AG09319 (cell line): ENCODE measurements at regions not wholly inside any gene's neighbourhood (a gene's known extent, or its start where the extent isn't known, plus 50 kb on each side); places are given as distances from the start of the nearest gene placed in this dataset.

Source experiments
- DNase-seq: peaks from one replicate; pipeline ENCODE4 v3.0.0-alpha.2; 2010; ENCODE audit warnings: low read depth; ENCODE audit errors: extremely low read depth
- TF ChIP-seq, protein P1 (sequence below): IDR thresholded peaks from 2 replicates; pipeline ENCODE4 v1.5.1; 2011; ENCODE audit warnings: low read depth, mild to moderate bottlenecking, inconsistent platforms, low read length, moderate library complexity

DNA sequence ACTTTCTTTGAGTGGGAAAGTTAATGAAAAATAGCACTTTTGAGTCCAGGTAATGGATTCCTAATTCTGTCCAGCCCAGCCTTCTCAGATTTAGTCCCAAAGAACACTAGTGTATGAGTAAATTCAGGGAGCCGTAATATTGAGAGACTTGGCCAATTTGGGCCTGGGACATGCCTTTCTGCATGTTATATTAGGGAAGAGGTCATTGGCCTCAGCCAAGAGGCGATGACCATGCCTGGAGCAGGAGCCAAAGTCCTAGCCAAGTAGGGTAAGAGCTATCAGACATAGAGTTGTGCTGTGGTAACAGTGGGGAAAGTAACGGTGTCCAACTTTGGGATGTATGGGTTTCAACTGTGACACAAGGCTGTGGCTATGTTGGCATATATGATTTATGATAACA lies 336.5 kb upstream of the ZNF804A start:
- DNase-seq = no peak
- TF ChIP-seq, protein P1, sequence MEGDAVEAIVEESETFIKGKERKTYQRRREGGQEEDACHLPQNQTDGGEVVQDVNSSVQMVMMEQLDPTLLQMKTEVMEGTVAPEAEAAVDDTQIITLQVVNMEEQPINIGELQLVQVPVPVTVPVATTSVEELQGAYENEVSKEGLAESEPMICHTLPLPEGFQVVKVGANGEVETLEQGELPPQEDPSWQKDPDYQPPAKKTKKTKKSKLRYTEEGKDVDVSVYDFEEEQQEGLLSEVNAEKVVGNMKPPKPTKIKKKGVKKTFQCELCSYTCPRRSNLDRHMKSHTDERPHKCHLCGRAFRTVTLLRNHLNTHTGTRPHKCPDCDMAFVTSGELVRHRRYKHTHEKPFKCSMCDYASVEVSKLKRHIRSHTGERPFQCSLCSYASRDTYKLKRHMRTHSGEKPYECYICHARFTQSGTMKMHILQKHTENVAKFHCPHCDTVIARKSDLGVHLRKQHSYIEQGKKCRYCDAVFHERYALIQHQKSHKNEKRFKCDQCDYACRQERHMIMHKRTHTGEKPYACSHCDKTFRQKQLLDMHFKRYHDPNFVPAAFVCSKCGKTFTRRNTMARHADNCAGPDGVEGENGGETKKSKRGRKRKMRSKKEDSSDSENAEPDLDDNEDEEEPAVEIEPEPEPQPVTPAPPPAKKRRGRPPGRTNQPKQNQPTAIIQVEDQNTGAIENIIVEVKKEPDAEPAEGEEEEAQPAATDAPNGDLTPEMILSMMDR = no peak

DNA sequence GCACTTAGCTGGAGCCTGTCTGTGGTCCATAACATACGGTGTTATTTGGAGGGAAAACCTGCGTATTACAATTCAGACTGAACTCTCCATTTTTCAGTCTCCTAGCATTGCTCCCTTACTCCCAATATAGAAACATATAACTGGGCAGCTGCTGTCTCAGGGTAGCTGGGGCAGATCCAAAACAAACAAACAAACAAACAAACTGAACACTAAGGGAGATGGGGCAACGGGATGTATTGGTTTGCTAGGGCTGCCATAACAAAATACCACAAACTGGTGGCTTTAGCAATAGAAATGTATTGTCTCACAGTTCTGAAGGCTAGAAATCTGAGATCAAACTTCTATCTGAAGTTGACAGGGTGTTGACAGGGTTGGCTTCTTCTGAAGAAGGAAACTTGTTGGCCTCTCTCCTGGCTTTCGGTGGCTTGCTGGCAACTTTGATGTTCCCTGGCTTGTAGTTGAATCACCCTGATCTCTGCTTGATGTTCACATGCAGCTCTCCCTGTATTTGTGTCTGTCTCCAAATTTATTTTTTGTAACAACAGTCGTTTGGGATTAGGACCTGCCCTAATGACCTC lies 329.3 kb upstream of the ZNF804A start:
- DNase-seq = no peak

DNA sequence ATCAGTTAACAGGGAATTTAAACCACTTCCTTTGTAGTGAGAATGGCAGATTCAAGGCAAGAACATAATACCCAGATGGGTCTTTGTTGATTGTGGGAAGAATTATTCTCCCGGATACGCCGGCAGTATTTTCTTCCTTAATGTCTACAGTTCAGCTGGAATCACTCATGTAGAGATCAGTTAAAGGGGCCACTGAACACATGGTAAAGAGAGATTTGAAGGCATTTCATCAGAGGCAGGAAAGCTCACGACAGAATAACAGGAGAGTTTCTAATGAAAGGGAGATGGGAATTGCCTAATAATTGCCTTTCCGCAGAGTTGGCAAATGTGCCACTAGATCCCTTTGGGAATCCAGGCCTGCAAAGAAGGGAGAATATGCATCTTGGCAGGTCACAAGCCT lies 327.7 kb upstream of the ZNF804A start:
- TF ChIP-seq, protein P1 = no peak
- no peak for DNase-seq

More for the DNA sequence above, 329.3 kb upstream of the ZNF804A start:
- TF ChIP-seq, protein P1 = no peak

DNA sequence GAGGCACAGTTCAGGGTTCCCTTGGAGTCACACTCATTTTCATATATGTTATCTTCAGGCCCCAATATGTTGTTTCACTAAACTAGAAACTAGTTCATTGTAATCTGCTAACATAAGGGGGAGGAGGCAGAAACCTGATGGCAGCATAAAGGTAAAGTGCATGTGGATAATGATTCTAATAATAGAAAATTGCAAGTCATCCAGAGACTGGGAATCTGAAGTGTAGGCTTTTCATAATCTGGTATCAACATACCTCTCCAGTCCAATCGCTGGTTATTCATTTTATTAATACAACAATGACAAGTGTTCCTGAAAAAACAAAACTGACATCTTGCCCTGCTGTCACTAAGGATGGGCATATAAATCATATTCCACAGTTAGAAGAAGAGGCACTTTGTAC lies 326.3 kb upstream of the ZNF804A start:
- TF ChIP-seq, protein P1 = no peak
- no peak for DNase-seq

DNA sequence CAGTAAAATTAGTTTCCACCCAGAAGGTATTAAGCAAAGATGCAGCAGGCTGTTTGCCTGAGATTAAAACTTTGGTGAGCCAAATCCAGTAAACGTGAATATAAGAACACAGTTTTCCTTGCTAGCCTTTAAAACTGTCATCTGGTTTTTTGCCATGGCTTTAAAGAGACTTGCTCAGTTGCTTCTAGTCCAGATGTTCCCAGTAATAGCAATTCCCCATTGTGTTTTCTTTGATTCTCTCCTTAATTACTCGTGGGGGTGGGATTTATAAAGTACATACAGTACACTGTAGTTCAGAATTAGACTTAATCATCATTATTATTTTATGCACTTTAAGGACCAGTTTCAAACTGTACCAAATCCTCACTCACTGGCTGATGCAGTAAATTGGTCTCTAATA lies 303.5 kb upstream of the ZNF804A start:
- no peak for DNase-seq
- TF ChIP-seq, protein P1 = no peak

DNA sequence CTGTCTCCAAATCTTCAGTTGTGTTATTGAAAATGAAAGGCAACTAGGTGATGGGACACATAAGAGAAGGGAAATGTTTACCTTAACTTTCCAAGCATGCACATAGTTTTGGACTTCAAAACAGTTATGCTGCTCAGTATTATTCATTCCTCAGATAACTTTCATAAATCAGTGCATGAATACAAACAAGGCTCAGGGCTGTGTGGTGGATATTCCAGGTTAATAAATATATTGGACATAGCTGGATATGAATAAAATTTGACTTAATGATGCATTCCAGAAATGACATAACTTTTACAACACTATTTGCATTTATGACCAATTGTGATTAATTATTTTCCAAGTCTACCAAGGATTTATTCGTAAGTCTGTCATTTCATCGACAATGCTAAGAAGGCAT lies 301.2 kb upstream of the ZNF804A start:
- no peak for DNase-seq

DNA sequence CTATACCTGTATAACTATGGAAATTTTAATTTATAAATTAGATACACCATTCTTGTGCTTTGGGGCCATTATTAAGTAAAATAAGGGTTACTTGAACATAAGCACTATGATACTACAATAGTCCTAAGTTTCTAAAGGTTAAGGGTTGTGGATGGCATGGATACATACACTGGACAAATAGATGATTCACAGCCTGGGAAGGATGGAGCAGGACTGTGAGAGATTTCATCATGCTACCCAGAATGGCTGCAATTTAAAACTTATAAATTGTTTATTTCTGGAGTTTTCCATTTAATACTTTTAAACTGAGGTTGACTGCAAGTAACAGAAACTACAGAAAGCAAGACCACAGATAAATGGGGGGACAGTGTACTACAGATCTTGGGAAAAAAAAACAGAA lies 295.8 kb upstream of the ZNF804A start:
- DNase-seq = no peak
- TF ChIP-seq, protein P1 = no peak

More for the DNA sequence above, 301.2 kb upstream of the ZNF804A start:
- TF ChIP-seq, protein P1 = no peak
